ENCODE measurements at regions not wholly inside any gene's neighbourhood (a gene's known extent, or its start where the extent isn't known, plus 50 kb on each side); places are given as distances from the start of the nearest gene placed in this dataset.
A peak's percentile ranks its signal among the peaks of the same experiment; 100 is the strongest.

GRCh38 chr5:173667702-173668101, 51.3 kb upstream of the BOD1 start:
- Mint-ChIP-seq H3K36me3 (peaks cover 0 to 8% of the 10 kb centered on the region in 2 donors), H3K9me3 (peaks cover 0 to 20% (median 3%) of the 10 kb centered on the region in 7 donors), H3K4me1 (peaks cover 6 to 11% (median 9%) of the 10 kb centered on the region in 3 donors), H3K27me3 (peaks cover 0 to 18% (median 7%) of the 10 kb centered on the region in 3 donors), H3K27ac (peak overlapping the region in 2 of 6 donors; percentile 33 to 44), H3K4me3 (no peak overlapping the region)
- DNase-seq = no peak
- no peak for ATAC-seq (ENCODE audit: low read depth in 2 of 2)

DNA sequence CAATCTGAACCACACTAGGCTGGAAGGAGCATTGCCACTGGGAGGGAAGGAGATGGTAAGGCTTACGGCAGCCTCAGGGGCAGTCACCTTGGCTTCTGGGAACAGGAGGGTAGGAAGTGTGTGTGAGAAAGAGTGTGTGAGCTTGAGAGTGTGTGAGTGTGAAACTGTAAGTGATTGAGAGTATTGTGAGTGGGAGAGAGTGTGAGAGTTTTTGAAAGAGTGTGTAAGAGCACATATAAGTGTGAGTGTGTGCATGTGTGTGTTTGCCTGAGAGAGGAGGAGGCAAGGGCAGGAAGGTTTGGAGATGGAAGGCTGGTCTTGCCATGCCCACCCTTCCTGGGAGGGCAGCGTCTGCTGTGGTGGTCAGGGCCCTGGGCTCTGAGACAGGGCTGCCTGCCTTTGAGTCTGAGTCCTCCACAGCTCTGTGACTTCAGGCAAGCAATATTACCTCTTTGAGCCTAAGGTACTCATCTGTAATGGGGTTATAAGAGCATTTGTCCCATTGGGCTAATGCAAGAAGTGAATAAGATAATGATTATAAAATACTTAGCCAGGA, 51.9 kb upstream of the BOD1 start:
- DNase-seq (no peak), ATAC-seq (ENCODE audit: low read depth in 2 of 2) (no peak)
- Mint-ChIP-seq H3K9me3 (peaks cover 0 to 20% (median 3%) of the 10 kb centered on the region in 7 donors), H3K4me1 (peaks cover 6 to 13% (median 9%) of the 10 kb centered on the region in 3 donors), H3K27ac (peak overlapping the region in 1 of 6 donors; percentile 24), H3K4me3 (no peak overlapping the region), H3K27me3 (peaks cover 0 to 18% (median 7%) of the 10 kb centered on the region in 3 donors), H3K36me3 (peaks cover 0 to 8% of the 10 kb centered on the region in 2 donors)

DNA sequence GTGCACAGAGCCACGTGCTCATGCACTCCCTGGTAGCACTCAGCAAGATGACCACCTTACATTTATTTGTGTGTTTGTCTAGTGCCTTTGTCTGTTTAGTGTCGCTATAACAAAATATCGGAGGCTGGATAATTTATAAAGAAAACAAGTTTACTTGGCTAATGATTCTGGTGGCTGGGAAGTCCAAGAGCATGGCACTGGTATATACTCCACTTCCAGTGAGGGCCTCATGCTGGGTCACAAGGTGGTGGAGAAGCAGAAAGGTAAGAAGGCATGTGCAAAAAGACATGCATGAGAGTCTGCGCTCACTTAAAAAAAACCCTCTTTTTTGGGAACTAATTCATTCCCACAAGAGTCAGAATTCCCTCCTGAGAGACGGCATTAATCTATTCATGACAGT, 52.5 kb upstream of the BOD1 start:
- Mint-ChIP-seq H3K27ac (peak overlapping the region in 1 of 6 donors; percentile 31), H3K9me3 (peaks cover 0 to 20% (median 3%) of the 10 kb centered on the region in 7 donors), H3K4me3 (no peak overlapping the region), H3K4me1 (peaks cover 6 to 13% (median 8%) of the 10 kb centered on the region in 3 donors), H3K36me3 (peaks cover 0 to 8% of the 10 kb centered on the region in 2 donors), H3K27me3 (peaks cover 0 to 18% (median 7%) of the 10 kb centered on the region in 3 donors)
- ATAC-seq (ENCODE audit: low read depth in 2 of 2) (no peak), DNase-seq (no peak)

DNA sequence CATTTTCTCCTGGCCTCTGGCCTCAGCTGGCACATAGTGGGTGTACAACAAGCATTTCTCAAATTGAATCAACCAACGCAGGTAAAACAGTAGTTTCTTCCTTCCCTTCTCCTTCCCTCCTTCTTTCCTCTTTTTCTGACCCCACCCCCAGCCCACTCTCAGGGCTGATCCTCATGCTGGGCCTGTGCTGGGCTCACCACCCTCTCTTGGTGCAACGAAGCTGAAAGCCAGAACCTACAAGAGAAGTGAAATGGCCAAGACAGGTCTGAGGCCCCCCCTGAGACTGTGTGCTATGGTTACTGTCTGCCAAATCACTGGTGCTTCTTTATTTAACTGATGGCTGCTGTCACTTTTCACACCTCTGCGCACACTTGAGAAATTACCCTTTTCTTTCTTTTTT, 53.0 kb upstream of the BOD1 start:
- Mint-ChIP-seq H3K27me3 (peaks cover 0 to 18% (median 7%) of the 10 kb centered on the region in 3 donors), H3K27ac (peak overlapping the region in 1 of 6 donors; percentile 15), H3K9me3 (peaks cover 0 to 20% (median 3%) of the 10 kb centered on the region in 7 donors), H3K4me1 (peaks cover under 1 to 13% (median 2%) of the 10 kb centered on the region in 3 donors), H3K36me3 (peaks cover 0 to 8% of the 10 kb centered on the region in 2 donors), H3K4me3 (no peak overlapping the region)
- no peak for DNase-seq
- ATAC-seq (ENCODE audit: low read depth in 2 of 2) = no peak

GRCh38 chr5:173670130-173670651, 53.7 kb upstream of the BOD1 start:
- Mint-ChIP-seq H3K27ac (no peak overlapping the region), H3K4me3 (no peak overlapping the region), H3K27me3 (peaks cover 0 to 18% (median 7%) of the 10 kb centered on the region in 3 donors), H3K36me3 (peaks cover 0 to 8% of the 10 kb centered on the region in 2 donors), H3K4me1 (peaks cover 0 to 13% (median 0%) of the 10 kb centered on the region in 3 donors), H3K9me3 (peaks cover 0 to 20% (median 7%) of the 10 kb centered on the region in 7 donors)
- DNase-seq (no peak), ATAC-seq (ENCODE audit: low read depth in 2 of 2) (no peak)

GRCh38 chr5:173670791-173671120, 54.3 kb upstream of the BOD1 start:
- peaks cover 0 to 8% of the 10 kb centered on the region in 2 donors for H3K36me3 Mint-ChIP-seq
- ATAC-seq (ENCODE audit: low read depth in 2 of 2) = no peak
- no peak overlapping the region for H3K4me3 Mint-ChIP-seq
- H3K27me3 Mint-ChIP-seq = peaks cover 0 to 18% (median 7%) of the 10 kb centered on the region in 3 donors
- H3K4me1 Mint-ChIP-seq = peaks cover 0 to 13% (median 0%) of the 10 kb centered on the region in 3 donors
- no peak overlapping the region for H3K27ac Mint-ChIP-seq
- H3K9me3 Mint-ChIP-seq = peaks cover 0 to 23% (median 8%) of the 10 kb centered on the region in 7 donors
- DNase-seq = no peak

DNA sequence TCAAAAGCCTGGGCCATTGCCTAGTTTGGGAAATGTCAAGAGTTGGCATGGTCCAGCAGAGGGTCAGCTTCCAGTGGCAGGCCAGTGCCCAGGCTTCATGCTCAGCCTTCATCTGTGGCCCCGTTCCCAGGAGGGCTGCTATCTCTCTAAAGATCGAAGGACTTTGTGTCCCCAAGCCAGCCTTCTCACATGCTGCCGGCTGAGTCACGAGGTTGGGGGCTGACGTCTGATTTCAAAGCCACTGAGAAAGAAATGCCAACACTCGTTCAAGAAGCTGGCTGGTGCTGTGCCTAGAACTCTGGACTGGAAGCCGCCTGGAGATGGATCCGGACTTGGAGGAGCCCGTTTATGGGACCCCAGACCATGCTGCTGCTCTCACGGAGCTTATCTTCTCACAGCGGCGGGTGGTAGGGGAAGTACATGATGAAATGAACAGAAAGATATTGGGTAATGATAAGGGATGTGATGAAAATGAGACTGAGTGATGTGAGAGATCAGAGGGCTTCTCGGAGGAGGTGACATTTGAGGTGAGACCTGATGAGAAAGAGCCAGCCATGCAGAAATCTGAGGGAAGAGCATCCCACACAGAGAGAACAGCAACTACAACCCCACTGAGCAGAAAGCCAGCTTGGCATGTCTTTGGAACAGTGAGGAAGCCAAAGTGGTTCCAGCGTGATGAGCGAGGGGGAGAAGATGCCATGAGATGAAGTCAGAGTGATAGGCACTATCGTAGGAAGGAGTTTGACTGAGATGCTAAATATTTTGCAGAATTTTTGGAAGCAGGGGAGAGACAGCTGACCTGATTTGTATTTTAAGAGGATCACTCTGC, 54.9 kb upstream of the BOD1 start:
- Mint-ChIP-seq H3K4me3 (no peak overlapping the region), H3K27ac (no peak overlapping the region), H3K27me3 (peaks cover 0 to 18% (median 7%) of the 10 kb centered on the region in 3 donors), H3K9me3 (peaks cover 0 to 26% (median 8%) of the 10 kb centered on the region in 7 donors), H3K4me1 (peaks cover 0 to 17% (median 0%) of the 10 kb centered on the region in 3 donors), H3K36me3 (peaks cover 0 to 8% of the 10 kb centered on the region in 2 donors)
- ATAC-seq (ENCODE audit: low read depth in 2 of 2) (no peak), DNase-seq (no peak)

DNA sequence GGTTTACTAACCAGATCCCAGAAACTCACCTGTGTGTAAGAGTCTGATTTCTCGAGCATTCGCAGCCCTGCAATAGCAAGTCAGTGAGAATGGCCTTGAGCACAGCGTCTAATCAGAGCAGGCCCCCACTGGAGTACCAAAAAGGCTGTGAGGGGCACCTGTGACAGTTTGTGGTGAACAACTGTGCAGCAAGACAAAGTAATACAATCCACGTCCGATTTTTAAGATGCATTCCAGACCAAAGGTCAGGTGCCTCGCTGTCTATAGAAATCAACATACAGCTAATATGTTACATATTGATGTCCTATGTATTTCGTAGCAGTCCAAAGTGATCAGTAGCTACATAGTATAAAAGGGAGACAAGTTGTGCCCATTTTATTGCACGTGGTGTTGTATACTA, 55.7 kb upstream of the BOD1 start:
- peaks cover 0 to 26% (median 8%) of the 10 kb centered on the region in 7 donors for H3K9me3 Mint-ChIP-seq
- DNase-seq = no peak

GRCh38 chr5:173672891-173673290, 56.4 kb upstream of the BOD1 start:
- Mint-ChIP-seq H3K4me3 (peak overlapping the region in 1 of 8 donors; percentile 8), H3K27me3 (peaks cover 0 to 8% (median 7%) of the 10 kb centered on the region in 3 donors), H3K27ac (peak overlapping the region in 1 of 6 donors; percentile 18), H3K36me3 (peaks cover 0 to 7% of the 10 kb centered on the region in 2 donors), H3K9me3 (peaks cover 0 to 26% (median 8%) of the 10 kb centered on the region in 7 donors), H3K4me1 (peaks cover 6 to 19% (median 8%) of the 10 kb centered on the region in 3 donors)
- ATAC-seq (ENCODE audit: low read depth in 2 of 2) = no peak
- DNase-seq = no peak

More for the DNA sequence above, 55.7 kb upstream of the BOD1 start:
- no peak for ATAC-seq (ENCODE audit: low read depth in 2 of 2)
- H3K4me3 Mint-ChIP-seq = no peak overlapping the region
- peaks cover 0 to 8% of the 10 kb centered on the region in 2 donors for H3K36me3 Mint-ChIP-seq
- H3K27me3 Mint-ChIP-seq = peaks cover 0 to 14% (median 7%) of the 10 kb centered on the region in 3 donors
- H3K4me1 Mint-ChIP-seq = peaks cover 2 to 17% (median 4%) of the 10 kb centered on the region in 3 donors
- H3K27ac Mint-ChIP-seq = no peak overlapping the region

- Mint-ChIP-seq H3K27ac (peak overlapping the region in 3 of 6 donors; percentile 18 to 80 (median 21)), H3K9me3 (peaks cover 0 to 21% (median 3%) of the 10 kb centered on the region in 7 donors), H3K36me3 (peaks cover 0 to 1% of the 10 kb centered on the region in 2 donors), H3K27me3 (peaks cover 0 to 8% (median 7%) of the 10 kb centered on the region in 3 donors), H3K4me1 (peaks cover 6 to 24% (median 12%) of the 10 kb centered on the region in 3 donors), H3K4me3 (no peak overlapping the region)
- ATAC-seq (ENCODE audit: low read depth in 2 of 2) = no peak
- DNase-seq = no peak
Observed at GRCh38 chr5:173673295-173674101, 57.0 kb upstream of the BOD1 start.

DNA sequence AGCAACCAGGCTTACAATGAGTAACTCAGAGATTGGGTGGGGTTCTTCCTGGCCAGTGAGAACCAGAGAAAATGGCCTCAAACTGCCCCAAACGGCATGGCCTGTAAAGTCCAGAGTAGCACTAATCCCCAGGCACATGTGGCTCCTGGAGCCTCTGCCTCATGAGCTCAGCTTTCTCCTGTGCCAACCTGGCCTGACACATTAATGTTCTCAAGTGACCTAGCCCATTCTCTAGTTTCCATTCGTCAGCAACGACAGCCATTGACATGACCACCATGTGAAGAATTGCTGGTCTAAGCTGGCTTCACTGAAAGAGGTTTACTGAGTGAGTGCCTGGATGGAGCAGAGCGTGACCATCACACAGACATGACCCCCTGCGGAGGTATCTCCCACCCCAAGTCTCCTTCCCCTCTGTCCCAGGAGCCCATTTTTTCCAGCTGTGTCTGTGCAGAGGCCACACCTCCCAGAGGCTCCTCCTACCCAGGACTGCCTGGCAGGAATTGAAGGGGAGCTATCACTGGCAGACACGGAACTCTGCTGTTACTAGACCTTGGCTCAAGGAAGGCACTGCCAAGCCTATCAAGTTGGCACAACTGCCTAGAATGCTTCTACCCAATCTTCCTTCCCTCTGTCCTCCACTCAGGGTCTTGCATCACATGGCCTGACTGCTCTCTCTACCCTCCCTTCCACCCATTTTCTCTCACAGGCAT, 59.0 kb upstream of the BOD1 start:
- H3K27me3 Mint-ChIP-seq = peaks cover 0 to 8% (median 7%) of the 10 kb centered on the region in 3 donors
- ATAC-seq (ENCODE audit: low read depth in 2 of 2) = no peak
- no peak overlapping the region for H3K4me3 Mint-ChIP-seq
- H3K27ac Mint-ChIP-seq = no peak overlapping the region
- peaks cover 0 to 9% of the 10 kb centered on the region in 2 donors for H3K36me3 Mint-ChIP-seq
- peaks cover 19 to 31% (median 22%) of the 10 kb centered on the region in 3 donors for H3K4me1 Mint-ChIP-seq
- peaks cover 0 to 20% (median 2%) of the 10 kb centered on the region in 7 donors for H3K9me3 Mint-ChIP-seq
- DNase-seq = no peak

GRCh38 chr5:173676375-173676774, 59.9 kb upstream of the BOD1 start:
- Mint-ChIP-seq H3K27me3 (peaks cover 0 to 5% (median 4%) of the 10 kb centered on the region in 3 donors), H3K27ac (peak overlapping the region in 1 of 6 donors; percentile 76), H3K36me3 (peaks cover 0 to 9% of the 10 kb centered on the region in 2 donors), H3K4me1 (peaks cover 28 to 36% (median 30%) of the 10 kb centered on the region in 3 donors), H3K4me3 (no peak overlapping the region), H3K9me3 (peaks cover 0 to 20% (median 2%) of the 10 kb centered on the region in 7 donors)
- ATAC-seq (ENCODE audit: low read depth in 2 of 2) = no peak
- DNase-seq = no peak

All from naive B cell (primary cell).